Prostate gland (tissue), 2 donors: ENCODE measurements at regions not wholly inside any gene's neighbourhood (a gene's known extent, or its start where the extent isn't known, plus 50 kb on each side); places are given as distances from the start of the nearest gene placed in this dataset.
A peak's percentile ranks its signal among the peaks of the same experiment; 100 is the strongest.

Source experiments
- DNase-seq: peaks from one replicate; pipeline ENCODE4 v3.0.0-alpha.2; 2019; ENCODE audit warnings: low spot score
- H3K27ac ChIP-seq, 2 donors: fragments of 200-600 bp; sonication (generic); 2 replicates each; pipeline ENCODE4 v1.5.1; 2017 to 2019
- H3K27me3 ChIP-seq: fragments of 200-600 bp; sonication (generic); replicated peaks from 2 replicates; pipeline ENCODE4 v1.5.1; 2019; ENCODE audit not compliant: insufficient read depth
- H3K36me3 ChIP-seq, 2 donors: fragments of 200-600 bp; sonication (generic); 1 replicate in 1 of 2; 2 replicates in 1 of 2; pipeline versions ENCODE4 v1.5.1 to v1.8.1; 2017 to 2019
- H3K4me1 ChIP-seq: fragments of 200-600 bp; sonication (generic); replicated peaks from 2 replicates; pipeline ENCODE4 v1.5.1; 2019
- H3K4me3 ChIP-seq, 2 donors: fragments of 200-600 bp; sonication (generic); 2 replicates each; pipeline ENCODE4 v1.5.1; 2017 to 2019
- H3K9me3 ChIP-seq: fragments of 200-600 bp; sonication (generic); 2 replicates; pipeline ENCODE4 v1.5.1; 2017
- CTCF ChIP-seq, 4 experiments: fragments of 200-600 bp in 2 of 4; fragments of 450-650 bp in 2 of 4; sonication (generic) in 2 of 4; IDR thresholded peaks; 1 replicate in 3 of 4; 2 replicates in 1 of 4; pipeline ENCODE4 v1.5.1; 2016 to 2019; ENCODE audit warnings: antibody characterized with exemption in 4 of 4, mild to moderate bottlenecking in 2 of 4, moderate library complexity in 2 of 4
- POLR2A ChIP-seq: fragments of 450-650 bp; IDR thresholded peaks from one replicate; pipeline ENCODE4 v1.6.1; 2016; ENCODE audit warnings: antibody characterized with exemption, mild to moderate bottlenecking
- POLR2AphosphoS5 ChIP-seq: sonication (generic); formaldehyde crosslinking; IDR thresholded peaks from one replicate; pipeline ENCODE4 v1.6.1; 2017; ENCODE audit warnings: antibody characterized with exemption
- WGBS: methylation state at CpG from one replicate; pipeline ENCODE4 v1.1.5; 2018; 5-methylcytosine and 5-hydroxymethylcytosine counted together
- intact Hi-C: fragments of 100-400 bp; cut with DNase I; formaldehyde crosslinking; loops from one replicate; pipeline ENCODE4 v1.14.2; 2022

- intact Hi-C loops = loop anchor here (5.0 kb wide), 2 partner anchors 73 to 288 kb away; partner anchors contain the start of gene TRIB2
- no peak for DNase-seq
- no peak overlapping the region for H3K27ac ChIP-seq
- H3K4me1 ChIP-seq = no peaks in the 10 kb centered on the region
- no peak for TF ChIP-seq CTCF (IDR thresholded peaks at IDR 0.05)
- no peak overlapping the region for H3K4me3 ChIP-seq
- H3K36me3 ChIP-seq = no peaks in the 10 kb centered on the region
- H3K9me3 ChIP-seq = no peaks in the 10 kb centered on the region
- 89% methylated on average over 2 of the region's 2 CpGs for WGBS
- H3K27me3 ChIP-seq = no peaks in the 10 kb centered on the region
These were observed 288.3 kb downstream of the TRIB2 start for GRCh38 chr2:13005048-13005447.

GRCh38 chr2:13005761-13006335 is 289.1 kb downstream of the TRIB2 start:
- Histone ChIP-seq H3K36me3 (no peaks in the 10 kb centered on the region), H3K27me3 (no peaks in the 10 kb centered on the region), H3K4me1 (no peaks in the 10 kb centered on the region), H3K4me3 (no peak overlapping the region), H3K27ac (no peak overlapping the region), H3K9me3 (no peaks in the 10 kb centered on the region)
- WGBS = 75% methylated on average over 7 of the region's 7 CpGs
- intact Hi-C loops = loop anchor here (2.0 to 5.0 kb wide), 4 partner anchors 74 to 1177 kb away; partner anchors contain the start of gene TRIB2
- no peak for DNase-seq
- TF ChIP-seq POLR2A (no peak), POLR2AphosphoS5 (no peak), CTCF (IDR thresholded peaks at IDR 0.05) (no peak)

- TF ChIP-seq CTCF (IDR thresholded peaks at IDR 0.05) (no peak), POLR2AphosphoS5 (no peak), POLR2A (no peak)
- no peak overlapping the region for H3K4me3 ChIP-seq
- no peak for DNase-seq
- no peaks in the 10 kb centered on the region for H3K36me3 ChIP-seq
- no peak overlapping the region for H3K27ac ChIP-seq
- intact Hi-C loops = loop anchor here (2.0 to 5.0 kb wide), 4 partner anchors 74 to 1178 kb away; partner anchors contain the start of gene TRIB2
- H3K27me3 ChIP-seq = no peaks in the 10 kb centered on the region
- H3K4me1 ChIP-seq = no peaks in the 10 kb centered on the region
- H3K9me3 ChIP-seq = no peaks in the 10 kb centered on the region
- WGBS = 52% methylated on average over 4 of the region's 4 CpGs
These were observed 289.7 kb downstream of the TRIB2 start for GRCh38 chr2:13006426-13006825.

GRCh38 chr2:13006829-13007717 is 290.3 kb downstream of the TRIB2 start:
- WGBS = 22% methylated on average over 16 of the region's 16 CpGs
- H3K4me3 ChIP-seq = no peak overlapping the region
- no peak for TF ChIP-seq POLR2A
- TF ChIP-seq POLR2AphosphoS5 = no peak
- peak; percentile 56 to 84 (median 78) for TF ChIP-seq CTCF (IDR thresholded peaks at IDR 0.05)
- no peaks in the 10 kb centered on the region for H3K4me1 ChIP-seq
- H3K27me3 ChIP-seq = no peaks in the 10 kb centered on the region
- no peaks in the 10 kb centered on the region for H3K36me3 ChIP-seq
- H3K9me3 ChIP-seq = no peaks in the 10 kb centered on the region
- intact Hi-C loops = loop anchor here (2.0 to 5.0 kb wide), 4 partner anchors 75 to 1178 kb away; partner anchors contain the start of gene TRIB2
- DNase-seq = peak; percentile 58
- H3K27ac ChIP-seq = no peak overlapping the region
